WERI-Rb-1 (cell line): ENCODE measurements at regions not wholly inside any gene's neighbourhood (a gene's known extent, or its start where the extent isn't known, plus 50 kb on each side); places are given as distances from the start of the nearest gene placed in this dataset.

ENCODE experiments used
- DNase-seq: peaks from one replicate; pipeline ENCODE4 v3.0.0-alpha.2; 2020
- H3K27ac ChIP-seq: fragments of 250-450 bp; sonication (Bioruptor Pico); 2 replicates; pipeline ENCODE4 v1.5.1; 2020; ENCODE audit warnings: mild to moderate bottlenecking, moderate library complexity
- H3K27me3 ChIP-seq: fragments of 250-450 bp; sonication (Bioruptor Pico); 2 replicates; pipeline ENCODE4 v1.5.1; 2021; ENCODE audit warnings: mild to moderate bottlenecking, low read depth, moderate library complexity; ENCODE audit not compliant: insufficient read depth, severe bottlenecking
- H3K36me3 ChIP-seq: fragments of 250-450 bp; sonication (Bioruptor Pico); 2 replicates; pipeline ENCODE4 v1.5.1; 2020; ENCODE audit warnings: mild to moderate bottlenecking, moderate library complexity
- H3K4me3 ChIP-seq: 2 replicates; pipeline ENCODE4 v1.5.1; 2011; ENCODE audit warnings: low read depth, mild to moderate bottlenecking, control low read depth, low read length
- H3K9me3 ChIP-seq: fragments of 250-450 bp; sonication (Bioruptor Pico); 2 replicates; pipeline ENCODE4 v1.5.1; 2021; ENCODE audit warnings: mild to moderate bottlenecking, moderate library complexity; ENCODE audit not compliant: severe bottlenecking
- CTCF ChIP-seq: IDR thresholded peaks from 2 replicates; pipeline ENCODE4 v1.5.1; 2011; ENCODE audit warnings: low read depth, mild to moderate bottlenecking, control low read depth, inconsistent platforms, low read length

GRCh38 chr4:60173718-60174117 is 1026.4 kb upstream of the ADGRL3 start:
- H3K4me3 ChIP-seq = no peak overlapping the region
- TF ChIP-seq CTCF = no peak
- no peaks in the 10 kb centered on the region for H3K9me3 ChIP-seq
- DNase-seq = no peak
- no peaks in the 10 kb centered on the region for H3K36me3 ChIP-seq
- H3K27ac ChIP-seq = no peak overlapping the region
- H3K27me3 ChIP-seq = no peaks in the 10 kb centered on the region

DNA sequence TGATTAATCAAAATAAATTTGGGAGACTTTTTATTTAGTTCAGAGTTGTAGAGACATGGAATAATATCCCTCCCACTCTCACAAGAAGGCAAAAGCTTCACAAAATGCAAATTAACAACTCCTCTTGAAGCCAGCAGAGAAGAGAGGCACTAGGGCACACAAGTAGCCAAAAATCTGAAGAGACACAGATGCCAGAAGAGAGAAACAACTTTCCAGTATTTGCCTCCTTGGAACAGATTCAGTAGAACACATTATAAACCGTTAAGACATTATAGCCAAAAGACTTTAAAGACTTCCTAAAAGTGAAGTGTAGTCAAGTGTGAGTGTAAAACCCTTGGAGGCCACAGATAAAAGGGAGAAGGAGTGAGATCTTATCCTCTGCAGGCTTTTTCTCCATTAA is 1024.9 kb upstream of the ADGRL3 start:
- H3K27me3 ChIP-seq = no peaks in the 10 kb centered on the region
- DNase-seq = no peak
- no peaks in the 10 kb centered on the region for H3K9me3 ChIP-seq
- no peaks in the 10 kb centered on the region for H3K36me3 ChIP-seq
- H3K27ac ChIP-seq = no peak overlapping the region
- H3K4me3 ChIP-seq = no peak overlapping the region
- no peak for TF ChIP-seq CTCF

DNA sequence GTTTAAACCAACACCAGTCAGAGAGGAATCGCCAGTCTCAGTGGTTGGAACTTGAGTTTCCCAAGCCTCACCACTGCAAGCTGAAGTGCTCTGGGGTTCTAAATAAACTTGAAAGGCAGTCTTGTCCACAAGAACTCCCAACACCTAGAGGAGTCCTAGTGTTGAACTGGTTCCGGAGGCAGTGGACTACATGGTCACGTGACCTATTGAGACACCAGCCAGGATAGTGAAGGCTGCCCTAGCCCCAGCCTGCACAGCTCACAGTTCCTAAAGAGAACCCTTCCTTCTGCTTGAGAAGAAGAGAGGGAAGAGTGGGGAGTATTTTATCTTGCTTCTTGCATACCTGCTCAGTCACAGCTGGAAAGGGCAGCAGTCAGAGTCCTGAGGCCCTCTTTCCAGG is 1012.7 kb upstream of the ADGRL3 start:
- no peak overlapping the region for H3K27ac ChIP-seq
- H3K36me3 ChIP-seq = no peaks in the 10 kb centered on the region
- peaks cover 2% of the 10 kb centered on the region for H3K9me3 ChIP-seq
- no peak for TF ChIP-seq CTCF
- DNase-seq = no peak
- H3K27me3 ChIP-seq = no peaks in the 10 kb centered on the region
- H3K4me3 ChIP-seq = no peak overlapping the region

GRCh38 chr4:60189286-60189685 is 1010.8 kb upstream of the ADGRL3 start:
- TF ChIP-seq CTCF = no peak
- H3K36me3 ChIP-seq = no peaks in the 10 kb centered on the region
- H3K4me3 ChIP-seq = no peak overlapping the region
- no peaks in the 10 kb centered on the region for H3K27me3 ChIP-seq
- peaks cover 4% of the 10 kb centered on the region for H3K9me3 ChIP-seq
- DNase-seq = no peak
- no peak overlapping the region for H3K27ac ChIP-seq

- no peak for TF ChIP-seq CTCF
- H3K27ac ChIP-seq = no peak overlapping the region
- DNase-seq = no peak
- no peaks in the 10 kb centered on the region for H3K36me3 ChIP-seq
- H3K4me3 ChIP-seq = no peak overlapping the region
- H3K27me3 ChIP-seq = no peaks in the 10 kb centered on the region
- peaks cover 4% of the 10 kb centered on the region for H3K9me3 ChIP-seq
These were observed 1005.9 kb upstream of the ADGRL3 start for GRCh38 chr4:60194214-60194613.

- H3K36me3 ChIP-seq = no peaks in the 10 kb centered on the region
- H3K9me3 ChIP-seq = peaks cover 4% of the 10 kb centered on the region
- DNase-seq = no peak
- no peak for TF ChIP-seq CTCF
- no peak overlapping the region for H3K27ac ChIP-seq
- H3K4me3 ChIP-seq = no peak overlapping the region
- H3K27me3 ChIP-seq = no peaks in the 10 kb centered on the region
These were observed 1004.9 kb upstream of the ADGRL3 start for GRCh38 chr4:60195256-60195655.
